Adrenal gland (tissue), 5 donors: ENCODE measurements at regions not wholly inside any gene's neighbourhood (a gene's known extent, or its start where the extent isn't known, plus 50 kb on each side); places are given as distances from the start of the nearest gene placed in this dataset.

Experiments used
- POLR2A ChIP-seq, 2 donors: fragments of 450-650 bp; IDR thresholded peaks; one replicate each; pipeline ENCODE4 v1.6.1; 2017; ENCODE audit warnings: antibody characterized with exemption in 2 of 2, mild to moderate bottlenecking in 2 of 2, moderate library complexity in 1 of 2
- TF ChIP-seq, protein P1 (sequence below), 6 experiments: fragments of 450-650 bp in 4 of 6; fragments of 200-600 bp in 2 of 6; sonication (generic) in 1 of 6; IDR thresholded peaks; 1 replicate in 5 of 6; 2 replicates in 1 of 6; pipeline versions ENCODE4 v1.5.1 to v1.8.0; 2016 to 2021; ENCODE audit warnings: antibody characterized with exemption in 6 of 6, mild to moderate bottlenecking in 2 of 6, moderate library complexity in 1 of 6
- donor health status: DM: no; HTN: no; CAD: no.

DNA sequence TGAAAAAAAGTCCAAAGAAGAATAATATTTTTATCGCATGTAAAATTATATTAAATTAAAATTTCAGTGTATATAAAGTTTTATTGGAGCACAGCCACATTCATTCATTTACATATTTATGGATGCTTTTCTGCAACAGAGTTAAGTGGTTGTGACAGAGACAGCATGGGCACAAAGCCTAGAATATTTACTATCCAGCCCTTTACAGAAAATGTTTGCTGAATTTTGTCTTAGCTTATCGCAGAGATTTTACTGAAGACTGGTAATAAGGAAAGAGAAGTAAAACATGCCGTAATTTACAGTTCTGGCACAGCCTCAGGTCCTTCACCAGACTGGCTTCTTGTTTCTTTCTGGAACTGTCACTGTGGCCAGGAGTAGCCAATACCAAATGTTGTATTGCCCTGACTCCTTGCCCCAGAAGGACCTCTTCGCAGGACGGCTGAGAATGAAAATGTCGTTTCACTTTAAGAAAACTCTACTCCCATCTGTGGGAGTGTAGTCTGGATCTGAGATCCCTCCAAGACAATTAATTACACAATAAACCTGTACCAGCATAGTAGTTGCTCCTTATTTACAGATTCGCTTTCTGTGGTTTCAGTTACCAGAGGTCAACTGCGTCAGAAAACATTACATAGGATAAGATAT lies 94.9 kb upstream of the GOT2 start:
- TF ChIP-seq, protein P1, sequence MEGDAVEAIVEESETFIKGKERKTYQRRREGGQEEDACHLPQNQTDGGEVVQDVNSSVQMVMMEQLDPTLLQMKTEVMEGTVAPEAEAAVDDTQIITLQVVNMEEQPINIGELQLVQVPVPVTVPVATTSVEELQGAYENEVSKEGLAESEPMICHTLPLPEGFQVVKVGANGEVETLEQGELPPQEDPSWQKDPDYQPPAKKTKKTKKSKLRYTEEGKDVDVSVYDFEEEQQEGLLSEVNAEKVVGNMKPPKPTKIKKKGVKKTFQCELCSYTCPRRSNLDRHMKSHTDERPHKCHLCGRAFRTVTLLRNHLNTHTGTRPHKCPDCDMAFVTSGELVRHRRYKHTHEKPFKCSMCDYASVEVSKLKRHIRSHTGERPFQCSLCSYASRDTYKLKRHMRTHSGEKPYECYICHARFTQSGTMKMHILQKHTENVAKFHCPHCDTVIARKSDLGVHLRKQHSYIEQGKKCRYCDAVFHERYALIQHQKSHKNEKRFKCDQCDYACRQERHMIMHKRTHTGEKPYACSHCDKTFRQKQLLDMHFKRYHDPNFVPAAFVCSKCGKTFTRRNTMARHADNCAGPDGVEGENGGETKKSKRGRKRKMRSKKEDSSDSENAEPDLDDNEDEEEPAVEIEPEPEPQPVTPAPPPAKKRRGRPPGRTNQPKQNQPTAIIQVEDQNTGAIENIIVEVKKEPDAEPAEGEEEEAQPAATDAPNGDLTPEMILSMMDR (IDR thresholded peaks at IDR 0.05): no peak
- no peak for TF ChIP-seq POLR2A (IDR thresholded peaks at IDR 0.05)
